ENCODE measurements at regions not wholly inside any gene's neighbourhood (a gene's known extent, or its start where the extent isn't known, plus 50 kb on each side); places are given as distances from the start of the nearest gene placed in this dataset.

DNA sequence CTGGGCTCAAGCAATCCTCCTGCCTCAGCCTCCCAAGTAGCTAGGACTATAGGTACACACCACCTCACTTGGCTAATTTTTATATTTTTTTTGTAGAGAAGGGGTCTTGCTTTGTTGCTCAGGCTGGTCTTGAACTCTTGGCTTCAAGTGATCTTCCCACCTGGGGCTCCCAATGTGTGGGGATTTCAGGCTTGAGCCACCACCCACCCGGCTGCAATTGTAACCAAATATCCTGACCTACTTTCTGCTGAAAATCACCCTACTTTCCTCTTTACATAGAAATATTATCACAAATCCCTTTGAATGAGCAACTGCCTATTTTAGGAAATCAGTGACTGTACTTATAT, 59.6 kb upstream of the ZNF608 start:
- CTCF ChIA-PET = interaction anchor here (1.0 kb wide), 1 partner anchor 10 kb away, joined by 3 read pairs; no protein-coding TSS in a partner anchor
- ATAC-seq (no peak), DNase-seq (ENCODE audit: low read depth in 1 of 2, low spot score in 1 of 2) (no peak), FAIRE-seq (no peak)
- H3K4me2 ChIP-seq = no peak overlapping the region
- H3K9me3 ChIP-seq = no peaks in the 10 kb centered on the region
- 0 out of 3 replicates have a peak, but pooled peaks cover 4% of the 10 kb centered on the region for H3K4me1 ChIP-seq
- TF ChIP-seq SREBF2 (IDR thresholded peaks at IDR 0.05) (no peak), FOSL2 (IDR thresholded peaks at IDR 0.05) (no peak), FOSL2 (CRISPR knock-in tag; IDR thresholded peaks at IDR 0.05) (no peak), ELK1 (IDR thresholded peaks at IDR 0.05; ENCODE audit: low read depth, low read length) (no peak), FOSB (CRISPR knock-in tag; IDR thresholded peaks at IDR 0.05) (no peak), HOXB5 (CRISPR knock-in tag; IDR thresholded peaks at IDR 0.05) (no peak), E2F6 (IDR thresholded peaks at IDR 0.05; ENCODE audit: borderline replicate concordance, low read depth) (no peak), KDM1A (IDR thresholded peaks at IDR 0.05; ENCODE audit: low read depth) (no peak), MYC (IDR thresholded peaks at IDR 0.05; ENCODE audit: borderline replicate concordance, low read length) (no peak), HOXA7 (CRISPR knock-in tag; IDR thresholded peaks at IDR 0.05) (no peak)
- POLR2A ChIA-PET = no interaction called here
- no peak overlapping the region for H3K4me3 ChIP-seq
- WGBS (ENCODE audit: missing lambda C conversion rate) = 89% methylated on average over 1 of the region's 1 CpG
- H3K27ac ChIP-seq = no peak overlapping the region

- Histone ChIP-seq H3K4me1 (0 out of 3 replicates have a peak, but pooled peaks cover 4% of the 10 kb centered on the region), H3K4me2 (no peak overlapping the region), H3K9me3 (no peaks in the 10 kb centered on the region), H3K27ac (no peak overlapping the region), H3K4me3 (no peak overlapping the region)
- peak in 1 of 2 experiments; percentile 25 for DNase-seq (ENCODE audit: low read depth in 1 of 2, low spot score in 1 of 2)
- TF ChIP-seq MAFK (IDR thresholded peaks at IDR 0.05; ENCODE audit: partially characterized antibody) = peak; percentile 96
- no peak for TF ChIP-seq ATOH8 (CRISPR knock-in tag; IDR thresholded peaks at IDR 0.05; ENCODE audit: low read depth)
- no peak for TF ChIP-seq CBX8 (IDR thresholded peaks at IDR 0.05)
- no peak for TF ChIP-seq MYC (IDR thresholded peaks at IDR 0.05; ENCODE audit: borderline replicate concordance, low read length)
- POLR2A ChIA-PET = interaction anchor here (0.6 kb wide), 1 partner anchor 58 kb away, joined by 5 read pairs; no protein-coding TSS in a partner anchor
- CTCF ChIA-PET = interaction anchor here (1.4 kb wide), 1 partner anchor 9 kb away, joined by 3 read pairs; no protein-coding TSS in a partner anchor
- no peak for FAIRE-seq
- ATAC-seq = peak in 1 of 2 experiments; percentile 62; a peak in 3 of 6 replicates
- WGBS (ENCODE audit: missing lambda C conversion rate) = 79% methylated on average over 12 of the region's 12 CpGs
Measured at GRCh38 chr5:124806373-124807077, 60.1 kb upstream of the ZNF608 start.

- FAIRE-seq = no peak
- Histone ChIP-seq H3K27ac (no peak overlapping the region), H3K4me3 (no peak overlapping the region), H3K9me3 (no peaks in the 10 kb centered on the region), H3K4me2 (no peak overlapping the region), H3K4me1 (0 out of 3 replicates have a peak, but pooled peaks cover 4% of the 10 kb centered on the region)
- no peak for ATAC-seq
- no peak for DNase-seq (ENCODE audit: low read depth in 1 of 2, low spot score in 1 of 2)
- ChIA-PET POLR2A (no interaction called here), CTCF (no interaction called here)
- 93% methylated on average over 24 of the region's 24 CpGs for WGBS (ENCODE audit: missing lambda C conversion rate)
- TF ChIP-seq JUNB (IDR thresholded peaks at IDR 0.05) = no peak
- TF ChIP-seq CBX2 (IDR thresholded peaks at IDR 0.05; ENCODE audit: borderline replicate concordance, low read depth) = no peak
- no peak for TF ChIP-seq RCOR1 (IDR thresholded peaks at IDR 0.05; ENCODE audit: low read depth, low read length)
Measured at GRCh38 chr5:124808842-124809268, 62.4 kb upstream of the ZNF608 start.

DNA sequence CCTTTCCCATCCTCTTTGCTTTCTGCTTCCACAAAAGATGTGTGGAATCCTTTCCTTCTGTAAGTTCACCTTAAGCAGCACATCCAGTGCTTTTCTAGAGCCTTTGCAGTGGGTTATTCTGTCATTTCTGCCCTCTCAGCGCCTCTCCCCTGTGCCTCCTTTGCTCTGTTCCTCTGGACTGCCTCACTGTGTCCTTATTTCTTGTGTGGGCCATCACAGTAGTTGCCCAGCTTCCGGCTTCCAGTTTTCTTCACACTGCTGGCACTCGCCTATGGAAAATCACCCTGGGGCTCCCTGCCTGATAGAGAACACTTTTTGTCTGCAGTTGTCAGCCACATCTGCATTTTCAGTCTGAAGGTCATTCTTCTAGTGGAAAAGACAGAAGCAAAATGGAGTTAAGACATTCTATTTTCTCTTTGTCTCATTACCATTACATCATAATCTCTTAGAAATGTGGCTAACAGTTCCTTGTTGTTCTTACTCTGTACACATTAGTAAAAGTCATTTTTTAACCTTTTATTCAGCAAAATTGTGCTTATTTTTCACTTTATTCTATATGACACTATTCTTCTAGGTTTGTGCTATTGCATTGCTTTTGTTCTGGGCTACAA, 64.1 kb upstream of the ZNF608 start:
- Histone ChIP-seq H3K4me3 (no peak overlapping the region), H3K4me1 (0 out of 3 replicates have a peak, but pooled peaks cover 4% of the 10 kb centered on the region), H3K9me3 (no peaks in the 10 kb centered on the region), H3K27ac (no peak overlapping the region), H3K4me2 (no peak overlapping the region)
- DNase-seq (ENCODE audit: low read depth in 1 of 2, low spot score in 1 of 2) = no peak
- POLR2A ChIA-PET = no interaction called here
- no peak for FAIRE-seq
- CTCF ChIA-PET = interaction anchor here (1.7 kb wide), 1 partner anchor 11 kb away, joined by 6 read pairs; no protein-coding TSS in a partner anchor
- ATAC-seq = no peak
- 76% methylated on average over 3 of the region's 3 CpGs for WGBS (ENCODE audit: missing lambda C conversion rate)
- no peak for TF ChIP-seq JUNB (IDR thresholded peaks at IDR 0.05)
- TF ChIP-seq RARB (CRISPR knock-in tag; IDR thresholded peaks at IDR 0.05) = no peak
- no peak for TF ChIP-seq ATOH8 (CRISPR knock-in tag; IDR thresholded peaks at IDR 0.05; ENCODE audit: low read depth)
- TF ChIP-seq MAFK (IDR thresholded peaks at IDR 0.05; ENCODE audit: partially characterized antibody) = no peak
- TF ChIP-seq, protein P1, sequence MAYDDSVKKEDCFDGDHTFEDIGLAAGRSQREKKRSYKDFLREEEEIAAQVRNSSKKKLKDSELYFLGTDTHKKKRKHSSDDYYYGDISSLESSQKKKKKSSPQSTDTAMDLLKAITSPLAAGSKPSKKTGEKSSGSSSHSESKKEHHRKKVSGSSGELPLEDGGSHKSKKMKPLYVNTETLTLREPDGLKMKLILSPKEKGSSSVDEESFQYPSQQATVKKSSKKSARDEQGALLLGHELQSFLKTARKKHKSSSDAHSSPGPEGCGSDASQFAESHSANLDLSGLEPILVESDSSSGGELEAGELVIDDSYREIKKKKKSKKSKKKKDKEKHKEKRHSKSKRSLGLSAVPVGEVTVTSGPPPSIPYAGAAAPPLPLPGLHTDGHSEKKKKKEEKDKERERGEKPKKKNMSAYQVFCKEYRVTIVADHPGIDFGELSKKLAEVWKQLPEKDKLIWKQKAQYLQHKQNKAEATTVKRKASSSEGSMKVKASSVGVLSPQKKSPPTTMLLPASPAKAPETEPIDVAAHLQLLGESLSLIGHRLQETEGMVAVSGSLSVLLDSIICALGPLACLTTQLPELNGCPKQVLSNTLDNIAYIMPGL (CRISPR knock-in tag; IDR thresholded peaks at IDR 0.05; ENCODE audit: borderline replicate concordance) = no peak
- TF ChIP-seq, protein P2, sequence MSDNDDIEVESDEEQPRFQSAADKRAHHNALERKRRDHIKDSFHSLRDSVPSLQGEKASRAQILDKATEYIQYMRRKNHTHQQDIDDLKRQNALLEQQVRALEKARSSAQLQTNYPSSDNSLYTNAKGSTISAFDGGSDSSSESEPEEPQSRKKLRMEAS (IDR thresholded peaks at IDR 0.05) = no peak
- no peak for TF ChIP-seq HDAC2 (IDR thresholded peaks at IDR 0.05)
- TF ChIP-seq TP53 (CRISPR knock-in tag; IDR thresholded peaks at IDR 0.05) = no peak
- no peak for TF ChIP-seq MAZ (IDR thresholded peaks at IDR 0.05; ENCODE audit: borderline replicate concordance, low read depth, low read length)
- no peak for TF ChIP-seq KDM5A (IDR thresholded peaks at IDR 0.05)
- no peak for TF ChIP-seq FOSL2 (IDR thresholded peaks at IDR 0.05)
- no peak for TF ChIP-seq FOSL2 (CRISPR knock-in tag; IDR thresholded peaks at IDR 0.05)
- no peak for TF ChIP-seq EHMT2 (IDR thresholded peaks at IDR 0.05; ENCODE audit: low read depth)
